Endothelial cell of umbilical vein (primary cell): ENCODE measurements at regions not wholly inside any gene's neighbourhood (a gene's known extent, or its start where the extent isn't known, plus 50 kb on each side); places are given as distances from the start of the nearest gene placed in this dataset.

ENCODE experiments used
- CTCF ChIP-seq, 2 donors: IDR thresholded peaks; 1 replicate in 1 of 2; 2 replicates in 1 of 2; pipeline ENCODE4 v1.5.1; 2011; ENCODE audit warnings: low read length in 2 of 2, mild to moderate bottlenecking in 2 of 2, moderate library complexity in 2 of 2, control low read depth in 1 of 2, inconsistent platforms in 1 of 2, low read depth in 1 of 2; ENCODE audit not compliant: insufficient read depth in 1 of 2; ENCODE audit errors: extremely low read depth in 1 of 2
- EZH2 ChIP-seq: IDR thresholded peaks from 2 replicates; pipeline ENCODE4 v1.6.1; 2012; ENCODE audit warnings: borderline replicate concordance, low read depth, mild to moderate bottlenecking, moderate library complexity, low read length, inconsistent platforms; ENCODE audit not compliant: severe bottlenecking
- JUN ChIP-seq: IDR thresholded peaks from 2 replicates; pipeline ENCODE4 v1.6.1; 2011; ENCODE audit warnings: borderline replicate concordance, low read depth; ENCODE audit not compliant: insufficient read length, insufficient read depth
- MYC ChIP-seq: IDR thresholded peaks from one replicate; pipeline ENCODE4 v1.6.1; 2011; ENCODE audit warnings: mild to moderate bottlenecking, low read depth, low read length
- POLR2A ChIP-seq: IDR thresholded peaks from 2 replicates; pipeline ENCODE4 v1.6.1; 2012; ENCODE audit warnings: low read depth, mild to moderate bottlenecking, control low read depth, low read length
- POLR2AphosphoS5 ChIP-seq: IDR thresholded peaks from 2 replicates; pipeline ENCODE4 v1.6.1; 2012; ENCODE audit warnings: low read depth, mild to moderate bottlenecking, control low read depth, low read length, moderate library complexity; ENCODE audit not compliant: insufficient read depth
- TF ChIP-seq, protein P1 (sequence below): IDR thresholded peaks from 2 replicates; pipeline ENCODE4 v1.6.1; 2011; ENCODE audit not compliant: insufficient read depth, insufficient read length

GRCh38 chr11:23318670-23319069 is 458.4 kb upstream of the CCDC179 start:
- TF ChIP-seq CTCF (IDR thresholded peaks at IDR 0.05; ENCODE audit: extremely low read depth in 1 of 2, insufficient read depth in 1 of 2, low read depth in 1 of 2, low read length in 2 of 2) (no peak), POLR2A (no peak), POLR2AphosphoS5 (no peak), EZH2 (no peak), MYC (no peak), JUN (no peak)
- TF ChIP-seq, protein P1, sequence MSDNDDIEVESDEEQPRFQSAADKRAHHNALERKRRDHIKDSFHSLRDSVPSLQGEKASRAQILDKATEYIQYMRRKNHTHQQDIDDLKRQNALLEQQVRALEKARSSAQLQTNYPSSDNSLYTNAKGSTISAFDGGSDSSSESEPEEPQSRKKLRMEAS: no peak
